Activated CD4-positive, alpha-beta T cell treated with anti-CD3 and anti-CD28 coated beads for 48 hours (primary cell): ENCODE measurements at regions not wholly inside any gene's neighbourhood (a gene's known extent, or its start where the extent isn't known, plus 50 kb on each side); places are given as distances from the start of the nearest gene placed in this dataset.

Source experiments
- DNase-seq: peaks from one replicate; pipeline ENCODE4 v3.0.0-alpha.2; 2020

- no peak for DNase-seq
Observed at GRCh38 chr7:41058986-41059741, 643.7 kb downstream of the INHBA start.

- no peak for DNase-seq
Observed at GRCh38 chr7:41054960-41055661, 647.8 kb downstream of the INHBA start.

GRCh38 chr7:41053820-41054219 is 649.1 kb downstream of the INHBA start:
- no peak for DNase-seq

GRCh38 chr7:41052736-41053135 is 650.2 kb downstream of the INHBA start:
- no peak for DNase-seq

- no peak for DNase-seq
Observed at GRCh38 chr7:41052201-41052600, 650.7 kb downstream of the INHBA start.

- no peak for DNase-seq
Observed at GRCh38 chr7:41051535-41051934, 651.4 kb downstream of the INHBA start.

GRCh38 chr7:41051062-41051461 is 651.8 kb downstream of the INHBA start:
- DNase-seq, result no peak

GRCh38 chr7:41048771-41049170 is 654.1 kb downstream of the INHBA start:
- no peak for DNase-seq

- no peak for DNase-seq
Observed at GRCh38 chr7:41047789-41048191, 655.1 kb downstream of the INHBA start.

- DNase-seq, result no peak
Observed at GRCh38 chr7:41047211-41047610, 655.7 kb downstream of the INHBA start.

- no peak for DNase-seq
Observed at GRCh38 chr7:41046776-41047175, 656.1 kb downstream of the INHBA start.

GRCh38 chr7:41046221-41046761 is 656.6 kb downstream of the INHBA start:
- DNase-seq, result no peak

GRCh38 chr7:41045556-41046123 is 657.2 kb downstream of the INHBA start:
- no peak for DNase-seq

GRCh38 chr7:41039981-41040380 is 662.9 kb downstream of the INHBA start:
- DNase-seq, result no peak

GRCh38 chr7:41039386-41039953 is 663.4 kb downstream of the INHBA start:
- no peak for DNase-seq

GRCh38 chr7:41038211-41038610 is 664.7 kb downstream of the INHBA start:
- DNase-seq, result no peak

- no peak for DNase-seq
Observed at GRCh38 chr7:41037691-41038090, 665.2 kb downstream of the INHBA start.

GRCh38 chr7:41035794-41036193 is 667.1 kb downstream of the INHBA start:
- DNase-seq, result no peak

GRCh38 chr7:41033500-41033899 is 669.4 kb downstream of the INHBA start:
- no peak for DNase-seq

GRCh38 chr7:41030673-41031072 is 672.2 kb downstream of the INHBA start:
- no peak for DNase-seq

GRCh38 chr7:41029072-41029499 is 673.8 kb downstream of the INHBA start:
- DNase-seq, result peak; percentile 16

GRCh38 chr7:41028580-41028979 is 674.3 kb downstream of the INHBA start:
- DNase-seq, result no peak

GRCh38 chr7:41027428-41028115 is 675.3 kb downstream of the INHBA start:
- DNase-seq, result no peak
